Fibroblast of villous mesenchyme (primary cell): ENCODE measurements at regions not wholly inside any gene's neighbourhood (a gene's known extent, or its start where the extent isn't known, plus 50 kb on each side); places are given as distances from the start of the nearest gene placed in this dataset.
"Not testable (repeated sequence)": the region's sequence is repeated elsewhere in the genome, so short reads cannot be mapped to it uniquely, and the experiment has no call there.

ENCODE experiments used
- DNase-seq: peaks from one replicate; pipeline ENCODE4 v3.0.0-alpha.2; 2010; ENCODE audit warnings: low read depth
- H3K4me3 ChIP-seq: 2 replicates; pipeline ENCODE4 v1.5.1; 2011; ENCODE audit warnings: low read depth, mild to moderate bottlenecking, low read length
- TF ChIP-seq, protein P1 (sequence below): IDR thresholded peaks from 2 replicates; pipeline ENCODE4 v1.5.1; 2012; ENCODE audit warnings: low read depth, mild to moderate bottlenecking, low read length; ENCODE audit not compliant: insufficient read depth

DNA sequence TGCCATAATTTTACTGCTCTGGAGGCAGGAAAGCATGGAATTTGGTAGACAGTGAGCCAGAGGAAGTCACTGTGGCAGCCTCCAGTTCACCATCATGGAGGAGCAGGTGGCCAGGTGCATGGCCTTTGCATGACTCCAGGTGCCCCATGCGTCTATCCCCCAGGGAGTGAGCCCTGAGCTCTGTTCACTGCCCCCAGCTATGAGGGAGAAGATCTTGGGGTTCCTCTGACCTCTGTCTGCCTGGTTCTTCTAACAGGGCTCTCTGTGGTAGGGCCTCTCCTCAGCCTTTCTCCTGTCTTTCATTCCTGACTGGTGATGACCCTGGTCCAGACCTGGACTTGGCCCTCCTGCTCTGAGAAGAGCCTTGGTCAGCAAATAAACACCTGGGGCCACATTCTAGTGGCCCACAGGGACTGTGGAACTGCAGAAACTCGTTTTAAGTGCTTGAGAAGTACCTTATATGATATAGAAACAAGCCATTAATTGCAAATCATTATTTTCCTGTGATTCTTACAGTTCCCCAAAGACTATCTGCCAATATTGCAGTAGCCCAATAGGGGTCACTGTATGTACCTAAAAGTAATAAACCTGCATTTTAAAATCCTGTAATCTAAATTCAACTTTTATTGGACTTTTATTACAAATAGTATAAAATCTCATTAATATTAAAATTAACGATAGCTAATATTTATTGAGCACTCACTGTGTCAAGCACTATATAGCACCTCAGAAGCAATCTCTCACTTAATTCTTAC, 120.0 kb upstream of the SYT13 start:
- no peak overlapping the region for H3K4me3 ChIP-seq
- peak; percentile 10 for DNase-seq
- TF ChIP-seq, protein P1, sequence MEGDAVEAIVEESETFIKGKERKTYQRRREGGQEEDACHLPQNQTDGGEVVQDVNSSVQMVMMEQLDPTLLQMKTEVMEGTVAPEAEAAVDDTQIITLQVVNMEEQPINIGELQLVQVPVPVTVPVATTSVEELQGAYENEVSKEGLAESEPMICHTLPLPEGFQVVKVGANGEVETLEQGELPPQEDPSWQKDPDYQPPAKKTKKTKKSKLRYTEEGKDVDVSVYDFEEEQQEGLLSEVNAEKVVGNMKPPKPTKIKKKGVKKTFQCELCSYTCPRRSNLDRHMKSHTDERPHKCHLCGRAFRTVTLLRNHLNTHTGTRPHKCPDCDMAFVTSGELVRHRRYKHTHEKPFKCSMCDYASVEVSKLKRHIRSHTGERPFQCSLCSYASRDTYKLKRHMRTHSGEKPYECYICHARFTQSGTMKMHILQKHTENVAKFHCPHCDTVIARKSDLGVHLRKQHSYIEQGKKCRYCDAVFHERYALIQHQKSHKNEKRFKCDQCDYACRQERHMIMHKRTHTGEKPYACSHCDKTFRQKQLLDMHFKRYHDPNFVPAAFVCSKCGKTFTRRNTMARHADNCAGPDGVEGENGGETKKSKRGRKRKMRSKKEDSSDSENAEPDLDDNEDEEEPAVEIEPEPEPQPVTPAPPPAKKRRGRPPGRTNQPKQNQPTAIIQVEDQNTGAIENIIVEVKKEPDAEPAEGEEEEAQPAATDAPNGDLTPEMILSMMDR, result peak; percentile 29

DNA sequence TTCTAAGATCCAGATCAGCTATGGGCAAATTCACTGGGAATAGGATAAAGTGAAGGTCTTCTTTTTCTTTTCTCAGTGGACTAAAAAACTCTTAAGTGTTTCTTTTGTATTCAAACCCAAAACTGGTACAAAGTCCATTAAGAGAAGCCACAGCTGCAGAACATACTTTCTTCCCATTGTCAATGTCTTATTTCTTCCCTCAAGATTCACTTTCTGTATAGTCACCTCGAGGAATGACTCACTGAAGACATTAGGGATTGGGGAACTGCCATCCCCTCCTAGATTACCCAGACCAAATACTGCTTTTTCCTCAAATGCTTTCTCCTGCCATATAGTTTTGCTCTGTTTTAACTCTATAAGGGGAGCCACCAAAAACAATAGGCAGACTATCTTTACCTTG, 117.4 kb upstream of the SYT13 start:
- not testable (repeated sequence) for H3K4me3 ChIP-seq, DNase-seq

DNA sequence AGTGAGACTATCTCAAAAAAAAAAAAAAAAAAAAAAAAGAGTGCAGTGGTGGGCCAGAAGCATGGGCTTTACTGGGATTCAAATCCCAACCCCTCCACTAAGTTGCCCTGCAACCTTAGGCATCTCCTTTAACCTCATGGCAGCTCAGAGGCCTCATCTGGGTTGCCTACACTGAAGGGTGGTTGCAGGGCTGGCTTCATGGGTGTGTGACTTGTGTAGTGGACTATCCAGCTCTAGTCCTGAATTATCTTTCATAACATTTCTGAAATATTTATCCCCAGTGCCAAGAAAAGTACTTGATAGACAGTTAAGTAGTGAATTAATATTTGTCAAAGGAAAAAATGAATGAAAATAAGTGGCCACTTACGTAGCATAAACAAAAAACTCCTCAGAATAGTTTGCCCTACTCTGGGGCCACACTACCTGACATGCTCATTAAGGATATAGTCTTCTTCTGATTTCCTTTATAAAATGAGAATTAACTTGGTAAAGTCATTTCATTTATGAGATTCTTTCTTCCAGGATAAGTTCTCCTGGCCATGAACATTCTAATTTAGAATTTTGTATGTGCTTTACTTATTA, 116.0 kb upstream of the SYT13 start:
- H3K4me3 ChIP-seq, result no peak overlapping the region
- no peak for DNase-seq
- TF ChIP-seq, protein P1, result no peak

DNA sequence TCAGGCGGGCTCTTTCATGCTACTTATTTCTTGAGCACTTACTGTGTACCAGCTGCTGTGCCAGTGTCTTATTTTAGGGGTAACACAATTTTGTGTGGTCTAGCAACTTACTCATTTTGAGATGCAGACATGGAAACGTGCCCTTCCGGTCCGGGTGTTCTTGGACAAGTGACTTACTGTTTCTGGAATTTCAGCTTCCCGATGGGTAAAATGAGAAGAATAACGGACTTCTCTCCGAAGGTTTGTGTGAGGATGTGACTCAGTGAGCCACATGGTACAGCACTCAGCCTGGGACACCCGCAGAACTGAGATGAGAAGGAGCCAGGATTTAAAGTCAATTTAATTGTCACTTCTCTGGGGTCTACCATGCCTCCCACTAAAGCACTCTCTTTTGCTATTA, 114.5 kb upstream of the SYT13 start:
- H3K4me3 ChIP-seq, result no peak overlapping the region
- DNase-seq, result peak; percentile 22
- TF ChIP-seq, protein P1, result no peak

DNA sequence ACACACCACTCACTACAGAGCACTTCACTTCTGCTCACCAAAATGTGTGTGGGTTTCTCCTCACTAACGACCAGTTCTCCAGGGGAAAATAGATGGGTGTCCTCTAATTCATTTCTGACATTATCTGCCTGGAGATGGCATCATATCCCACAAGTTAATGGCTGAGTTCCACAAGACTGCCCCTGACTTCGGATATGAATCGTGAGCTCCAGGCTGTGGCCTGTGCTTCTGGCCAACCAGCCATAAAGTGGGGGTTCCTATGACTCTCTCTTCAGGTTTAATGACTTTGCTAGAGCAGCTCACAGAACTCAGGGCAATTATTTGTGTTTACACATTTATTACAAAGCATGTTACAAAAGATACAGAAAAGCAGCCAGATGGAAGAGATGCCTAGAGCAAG, 113.0 kb upstream of the SYT13 start:
- DNase-seq, result no peak
- H3K4me3 ChIP-seq, result no peak overlapping the region
- TF ChIP-seq, protein P1, result no peak

DNA sequence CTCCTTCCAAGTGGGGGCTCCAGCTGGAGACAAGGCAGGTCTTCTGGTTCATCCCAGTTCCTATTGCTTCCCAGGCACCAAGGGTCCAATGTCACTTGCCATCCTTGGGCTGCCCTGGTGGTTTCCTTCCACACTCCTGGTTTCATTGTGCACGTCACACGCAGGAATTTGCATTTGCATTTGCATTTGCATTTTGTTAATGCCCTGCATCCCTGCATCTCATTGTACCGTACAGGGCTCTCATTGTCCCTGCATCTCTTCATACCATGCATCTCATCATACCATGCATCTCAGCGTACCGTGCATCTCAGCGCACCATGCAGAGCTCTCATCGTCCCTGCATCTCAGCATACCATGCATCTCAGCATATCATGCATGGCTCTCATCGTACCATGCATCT, 112.2 kb upstream of the SYT13 start:
- no peak overlapping the region for H3K4me3 ChIP-seq
- TF ChIP-seq, protein P1, result no peak
- no peak for DNase-seq

DNA sequence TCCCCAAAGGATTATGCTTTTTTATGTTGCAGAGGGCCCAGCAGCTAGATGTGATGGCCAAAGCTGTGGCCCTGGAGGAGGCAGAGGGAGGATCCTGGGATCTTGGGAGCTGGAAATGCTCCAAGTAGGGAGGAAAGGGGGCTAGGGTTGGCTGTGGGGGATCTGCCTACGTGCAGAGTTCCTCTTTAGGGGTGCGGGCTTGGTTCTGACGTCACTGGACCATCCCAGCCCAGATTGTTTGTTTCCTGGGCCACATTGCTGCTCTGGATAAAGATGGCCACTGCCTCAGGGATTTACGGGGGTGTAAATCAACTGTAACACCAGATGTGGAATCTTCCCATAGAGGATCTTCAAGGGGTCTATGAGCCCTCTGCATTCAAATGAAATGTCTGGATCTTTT, 110.3 kb upstream of the SYT13 start:
- peak; percentile 24 for DNase-seq
- TF ChIP-seq, protein P1, result no peak
- no peak overlapping the region for H3K4me3 ChIP-seq
